Cardiac septum (tissue), 1 donor: ENCODE measurements at regions not wholly inside any gene's neighbourhood (a gene's known extent, or its start where the extent isn't known, plus 50 kb on each side); places are given as distances from the start of the nearest gene placed in this dataset.
"Not testable (repeated sequence)": the region's sequence is repeated elsewhere in the genome, so short reads cannot be mapped to it uniquely, and the experiment has no call there.

Experiments
- DNase-seq: peaks from one replicate; pipeline ENCODE4 v3.0.0-alpha.2; 2020; ENCODE audit warnings: low spot score
- intact Hi-C: fragments of 100-400 bp; cut with DNase I; formaldehyde crosslinking; loops from one replicate; pipeline ENCODE4 v1.14.0; 2022
- donor health status: DM: no; HTN: no; CAD: no.

DNA sequence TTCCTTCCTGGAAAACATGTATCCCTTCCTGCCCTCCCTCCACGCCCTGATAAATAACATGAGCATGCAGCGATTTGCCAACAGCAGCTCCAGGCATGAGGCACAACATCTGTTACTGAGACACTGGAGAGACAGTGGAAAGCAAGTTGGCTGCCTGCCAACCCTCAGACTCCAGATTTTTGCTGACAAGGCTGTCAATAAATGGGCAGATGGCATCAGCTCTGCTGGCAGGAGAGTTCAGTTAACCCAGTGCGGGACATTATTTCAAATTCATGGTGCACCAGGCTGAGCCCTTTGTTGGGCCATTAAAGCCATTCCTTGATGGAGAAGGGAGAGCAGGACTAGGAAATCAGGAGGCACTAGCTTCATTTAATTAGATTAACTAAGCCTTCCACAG, 293.3 kb downstream of the MEX3B start:
- intact Hi-C loops: no loop called here
- DNase-seq: peak; percentile 60

DNA sequence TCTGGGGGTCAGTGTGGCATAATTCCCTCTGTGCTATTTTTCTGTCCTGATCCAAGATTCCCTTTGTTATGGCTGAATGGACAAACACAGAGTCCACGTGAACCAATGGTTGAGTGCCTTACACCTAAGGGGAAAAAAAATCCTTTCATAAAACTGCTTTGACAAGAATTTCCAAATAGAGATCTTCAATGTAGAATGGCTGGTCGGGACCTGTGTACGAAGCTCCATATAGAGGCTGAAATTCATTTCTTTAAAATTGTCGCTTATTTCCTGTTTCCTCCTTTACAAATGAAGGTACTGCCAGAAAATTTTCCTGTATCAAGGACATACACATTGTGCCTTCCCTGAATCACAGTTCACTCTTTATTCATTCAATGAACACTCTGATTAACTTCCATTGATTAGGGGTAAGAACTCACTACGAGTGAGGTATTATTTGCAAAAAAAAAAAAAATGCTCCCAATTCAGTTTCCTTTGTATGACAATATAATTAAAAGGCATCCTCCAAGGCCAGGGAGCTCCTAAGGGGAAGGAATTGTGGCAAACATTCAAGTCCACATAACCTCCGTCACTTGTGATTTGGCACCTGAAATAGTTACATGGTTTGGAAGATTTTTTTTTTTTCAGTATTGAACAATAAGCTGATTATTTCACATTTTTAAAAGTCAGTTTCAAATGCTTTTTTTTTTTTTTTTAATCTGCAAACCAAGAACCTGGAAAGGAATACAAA, 293.8 kb downstream of the MEX3B start:
- no peak for DNase-seq
- intact Hi-C loops: no loop called here

DNA sequence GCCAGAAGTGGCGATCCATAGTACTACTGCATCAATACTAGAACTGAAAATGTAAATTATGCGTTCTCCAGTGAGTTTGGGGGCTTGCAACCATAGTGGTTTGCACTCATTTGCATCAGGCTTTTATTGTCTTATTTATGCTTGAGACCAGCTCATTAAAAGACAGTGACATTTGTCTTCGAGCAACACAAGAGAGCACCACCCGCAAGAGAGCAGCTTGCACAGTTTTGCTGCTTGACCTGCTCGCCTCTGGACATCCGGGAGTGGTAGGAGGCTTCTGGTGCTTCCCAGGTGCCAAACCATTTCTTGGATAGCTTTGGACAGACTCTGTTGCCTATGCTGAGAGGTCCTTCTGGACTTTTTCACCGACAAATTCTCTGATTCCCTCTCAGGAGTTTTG, 294.6 kb downstream of the MEX3B start:
- no peak for DNase-seq
- intact Hi-C loops: no loop called here

- intact Hi-C loops: no loop called here
- peak; percentile 39 for DNase-seq
Observed at GRCh38 chr15:81749716-81750375, 296.0 kb downstream of the MEX3B start.

DNA sequence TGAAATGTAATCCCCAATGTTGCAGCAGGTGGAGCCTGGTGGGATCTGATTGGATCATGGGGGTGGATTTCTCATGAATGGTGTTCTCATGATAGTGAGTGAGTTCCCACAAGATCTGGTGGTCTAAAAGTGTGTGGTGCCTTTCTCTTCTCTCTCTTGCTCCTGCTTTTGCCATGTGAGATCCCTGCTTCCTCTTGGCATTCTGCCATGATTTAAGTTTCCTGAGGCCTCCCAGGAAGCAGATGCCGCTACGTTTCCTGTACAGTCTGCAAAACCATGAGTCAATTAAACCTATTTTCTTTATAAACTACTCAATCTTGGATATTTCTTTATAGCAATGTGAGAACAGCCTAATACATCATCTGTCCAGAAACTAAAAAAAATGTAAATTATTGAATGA, 298.3 kb downstream of the MEX3B start:
- intact Hi-C loops: no loop called here
- DNase-seq: no peak

DNA sequence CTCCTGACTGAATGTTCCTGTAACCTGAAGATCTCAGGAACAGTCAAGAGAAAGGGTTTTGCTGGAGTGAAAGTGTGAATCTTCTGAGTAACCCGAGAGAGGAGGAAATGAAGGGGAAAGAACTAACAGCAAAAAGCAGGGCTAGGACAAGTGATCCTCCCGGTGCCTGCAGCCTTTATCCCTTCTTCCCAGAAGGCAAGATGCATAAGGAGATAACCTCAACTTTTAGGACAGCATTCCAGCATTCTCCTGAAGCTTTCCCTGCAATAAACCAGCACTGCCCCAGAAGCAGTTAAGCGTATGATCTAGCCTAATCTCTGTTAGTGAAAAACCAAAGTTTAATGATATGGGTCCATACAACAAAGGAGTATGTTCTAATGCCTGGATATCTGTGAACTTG, 298.8 kb downstream of the MEX3B start:
- intact Hi-C loops: no loop called here
- DNase-seq: no peak

GRCh38 chr15:81744364-81744763, 301.5 kb downstream of the MEX3B start:
- no peak for DNase-seq
- intact Hi-C loops: no loop called here

- no peak for DNase-seq
Observed at GRCh38 chr15:81740416-81740815, 305.4 kb downstream of the MEX3B start.

DNA sequence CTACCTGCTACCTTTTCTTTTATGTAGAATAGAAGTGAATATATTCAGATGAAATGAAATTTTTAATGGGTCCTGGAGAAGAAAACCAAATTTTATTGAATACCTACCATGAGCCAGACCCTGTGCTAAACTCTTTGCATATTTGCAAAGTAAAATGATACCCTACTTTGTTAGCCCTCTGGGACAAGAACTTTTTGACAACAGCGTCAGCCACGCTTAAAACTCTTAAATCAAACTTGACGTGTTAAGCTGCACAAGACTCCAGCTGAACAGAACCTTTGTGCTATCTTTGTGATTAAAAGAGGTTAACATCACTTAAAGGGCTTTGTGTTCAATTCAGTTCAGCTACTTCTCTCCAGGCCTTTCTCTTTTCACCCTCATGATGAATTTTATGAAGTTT, 316.5 kb downstream of the MEX3B start:
- intact Hi-C loops: no loop called here
- no peak for DNase-seq

More at GRCh38 chr15:81740416-81740815, 305.4 kb downstream of the MEX3B start:
- intact Hi-C loops: no loop called here

DNA sequence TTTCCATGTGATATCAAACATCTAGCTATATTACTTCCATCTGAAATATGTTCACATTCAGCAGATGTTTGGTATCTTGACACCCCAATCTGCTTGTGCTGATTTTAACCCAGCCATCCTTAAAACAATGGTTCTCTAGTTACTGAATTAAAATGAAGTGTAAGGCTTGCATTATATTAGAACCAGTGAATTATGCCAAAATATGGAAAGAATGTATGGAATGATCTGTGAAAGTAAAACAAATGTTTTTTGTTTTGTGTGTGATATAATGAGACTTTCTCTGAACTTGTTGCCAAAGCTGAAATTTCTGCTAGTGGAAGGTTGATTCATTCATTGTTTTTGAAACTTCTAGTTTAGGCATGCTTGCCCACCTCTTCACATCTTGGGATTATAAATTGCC, 317.1 kb downstream of the MEX3B start:
- intact Hi-C loops: no loop called here
- no peak for DNase-seq

GRCh38 chr15:81725590-81725989, 320.2 kb downstream of the MEX3B start:
- intact Hi-C loops: no loop called here
- no peak for DNase-seq

GRCh38 chr15:81724536-81724935, 321.3 kb downstream of the MEX3B start:
- DNase-seq: no peak
- intact Hi-C loops: no loop called here

- DNase-seq: no peak
- intact Hi-C loops: no loop called here
Observed at GRCh38 chr15:81723701-81724100, 322.1 kb downstream of the MEX3B start.

- intact Hi-C loops: no loop called here
- no peak for DNase-seq
Observed at GRCh38 chr15:81723113-81723651, 322.6 kb downstream of the MEX3B start.

DNA sequence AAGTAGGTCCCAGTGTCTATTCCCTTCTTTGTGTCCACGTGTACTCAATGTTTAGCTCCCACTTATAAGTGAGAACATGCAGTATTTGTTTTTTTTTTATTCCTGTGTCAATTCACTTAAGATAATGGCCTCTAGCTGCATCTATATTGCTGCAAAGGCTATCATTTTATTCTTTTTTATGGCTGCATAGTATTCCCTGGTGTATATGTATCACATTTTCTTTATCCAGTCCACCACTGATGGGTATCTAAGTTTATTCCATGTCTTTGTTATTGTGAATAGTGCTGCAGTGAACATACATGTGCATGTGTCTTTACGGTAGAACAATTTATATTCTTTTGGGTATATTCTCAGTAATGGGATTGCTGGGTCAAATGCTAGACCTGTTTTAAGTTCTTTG, 329.4 kb downstream of the MEX3B start:
- intact Hi-C loops: not testable (repeated sequence)

DNA sequence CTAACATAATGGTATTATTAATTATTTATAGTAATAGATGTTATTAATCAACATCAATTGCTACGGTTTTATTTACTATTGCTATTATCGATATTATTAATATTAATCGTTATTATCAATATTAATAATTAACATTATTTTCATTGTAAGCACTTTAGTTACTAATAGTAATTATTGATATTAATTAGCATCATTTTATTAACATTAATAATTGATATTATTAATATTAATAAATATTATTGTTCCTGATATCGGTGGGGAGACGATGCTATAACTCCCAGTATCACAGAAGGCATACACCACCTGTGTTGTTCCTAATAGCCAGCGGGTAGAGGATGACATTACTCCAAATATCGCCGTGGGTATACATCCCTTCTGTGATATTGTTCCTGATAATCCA, 335.5 kb downstream of the MEX3B start:
- no peak for DNase-seq
- intact Hi-C loops: no loop called here

More for the DNA sequence above, 329.4 kb downstream of the MEX3B start:
- not testable (repeated sequence) for DNase-seq

GRCh38 chr15:81706816-81707346, 332.9 kb upstream of the TMC3 start:
- intact Hi-C loops, DNase-seq: not testable (repeated sequence)

- intact Hi-C loops, DNase-seq: not testable (repeated sequence)
Observed at GRCh38 chr15:81705727-81706126, 331.7 kb upstream of the TMC3 start.

- intact Hi-C loops: no loop called here
- DNase-seq: no peak
Observed at GRCh38 chr15:81686021-81686420, 312.0 kb upstream of the TMC3 start.

- DNase-seq: no peak
- intact Hi-C loops: no loop called here
Observed at GRCh38 chr15:81685237-81685636, 311.2 kb upstream of the TMC3 start.

DNA sequence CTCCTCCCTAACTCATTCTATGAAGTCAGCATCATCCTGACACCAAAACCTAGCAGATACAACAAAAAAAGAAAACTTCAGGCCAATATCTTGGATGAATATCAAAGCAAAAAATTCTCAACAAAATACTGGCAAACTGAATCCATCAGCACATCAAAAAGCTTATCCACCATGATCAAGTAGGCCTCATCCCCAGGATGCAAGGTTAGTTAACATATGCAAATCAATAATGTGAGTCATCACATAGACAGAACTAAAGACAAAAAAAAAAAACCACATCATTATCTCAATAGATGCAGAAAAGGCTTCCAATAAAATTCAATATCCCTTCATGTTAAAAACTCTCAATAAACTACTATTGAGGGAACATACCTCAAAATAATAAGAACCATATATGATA, 306.8 kb upstream of the TMC3 start:
- intact Hi-C loops: no loop called here
- no peak for DNase-seq
